Ovary (tissue), 3 donors: ENCODE measurements at regions not wholly inside any gene's neighbourhood (a gene's known extent, or its start where the extent isn't known, plus 50 kb on each side); places are given as distances from the start of the nearest gene placed in this dataset.

Experiments
- EP300 ChIP-seq: sonication (generic); formaldehyde crosslinking; IDR thresholded peaks from one replicate; pipeline ENCODE4 v1.6.1; 2017; ENCODE audit warnings: antibody characterized with exemption
- POLR2A ChIP-seq: fragments of 450-650 bp; IDR thresholded peaks from one replicate; pipeline ENCODE4 v1.6.1; 2017; ENCODE audit warnings: antibody characterized with exemption, mild to moderate bottlenecking, moderate library complexity
- TF ChIP-seq, protein P1 (sequence below), 3 donors: fragments of 450-650 bp in 2 of 3; fragments of 200-600 bp in 1 of 3; IDR thresholded peaks; one replicate each; pipeline versions ENCODE4 v1.5.1 to v1.8.0; 2016 to 2022; ENCODE audit warnings: antibody characterized with exemption in 3 of 3, mild to moderate bottlenecking in 1 of 3
- donor health status: DM: no; HTN: no; CAD: no.

- TF ChIP-seq, protein P1, sequence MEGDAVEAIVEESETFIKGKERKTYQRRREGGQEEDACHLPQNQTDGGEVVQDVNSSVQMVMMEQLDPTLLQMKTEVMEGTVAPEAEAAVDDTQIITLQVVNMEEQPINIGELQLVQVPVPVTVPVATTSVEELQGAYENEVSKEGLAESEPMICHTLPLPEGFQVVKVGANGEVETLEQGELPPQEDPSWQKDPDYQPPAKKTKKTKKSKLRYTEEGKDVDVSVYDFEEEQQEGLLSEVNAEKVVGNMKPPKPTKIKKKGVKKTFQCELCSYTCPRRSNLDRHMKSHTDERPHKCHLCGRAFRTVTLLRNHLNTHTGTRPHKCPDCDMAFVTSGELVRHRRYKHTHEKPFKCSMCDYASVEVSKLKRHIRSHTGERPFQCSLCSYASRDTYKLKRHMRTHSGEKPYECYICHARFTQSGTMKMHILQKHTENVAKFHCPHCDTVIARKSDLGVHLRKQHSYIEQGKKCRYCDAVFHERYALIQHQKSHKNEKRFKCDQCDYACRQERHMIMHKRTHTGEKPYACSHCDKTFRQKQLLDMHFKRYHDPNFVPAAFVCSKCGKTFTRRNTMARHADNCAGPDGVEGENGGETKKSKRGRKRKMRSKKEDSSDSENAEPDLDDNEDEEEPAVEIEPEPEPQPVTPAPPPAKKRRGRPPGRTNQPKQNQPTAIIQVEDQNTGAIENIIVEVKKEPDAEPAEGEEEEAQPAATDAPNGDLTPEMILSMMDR (IDR thresholded peaks at IDR 0.05), result no peak
- no peak for TF ChIP-seq POLR2A
- TF ChIP-seq EP300, result no peak
Observed at GRCh38 chr1:222916100-222916499, 101.3 kb downstream of the DISP1 start.
